Endothelial cell of umbilical vein (primary cell): ENCODE measurements at regions not wholly inside any gene's neighbourhood (a gene's known extent, or its start where the extent isn't known, plus 50 kb on each side); places are given as distances from the start of the nearest gene placed in this dataset.

ENCODE experiments used
- BruUV-seq: library from RNA; stranded (reverse); fragments of 400-500 nt; replicated peaks from 2 replicates; lab custom pipeline; 2021; lab: Mats Ljungman, UMichigan
- CTCF ChIA-PET: fragments of 300-600, 350-600 bp; sonication (Branson Sonifier 250); formaldehyde crosslinking; loops from one replicate; lab custom pipeline; 2021; ENCODE audit warnings: antibody characterized with exemption, inconsistent platforms; lab: Charles Lee
- POLR2A ChIA-PET: fragments of 300-600, 350-600 bp; sonication (Branson Sonifier 250); formaldehyde crosslinking; loops from one replicate; lab custom pipeline; 2021; ENCODE audit warnings: antibody characterized with exemption, inconsistent platforms; lab: Charles Lee
- DNase-seq: peaks from one replicate; pipeline ENCODE4 v3.0.0-alpha.2; 2011; ENCODE audit warnings: low read depth, low spot score
- FAIRE-seq: peaks from 2 replicates; lab custom pipeline; 2011; peaks lifted over from hg19 to GRCh38; lab: Jason Lieb, UNC
- H2AFZ ChIP-seq: 2 replicates; pipeline ENCODE4 v1.6.0; 2012; ENCODE audit warnings: low read depth, low read length, control low read depth, inconsistent platforms
- H3K27ac ChIP-seq: 2 replicates; pipeline ENCODE4 v1.5.1; 2011; ENCODE audit warnings: low read depth, mild to moderate bottlenecking, control low read depth, low read length, moderate library complexity; ENCODE audit not compliant: insufficient read depth
- H3K27me3 ChIP-seq, 2 experiments: 2 replicates each; pipeline versions ENCODE4 v1.6.0 to v1.6.1; 2011; ENCODE audit warnings: low read length in 2 of 2, mixed read lengths in 1 of 2; ENCODE audit not compliant: control insufficient read depth in 2 of 2, insufficient read depth in 2 of 2
- H3K36me3 ChIP-seq, 2 experiments: 2 replicates in 1 of 2; 3 replicates in 1 of 2; pipeline ENCODE4 v1.5.1; 2011; ENCODE audit warnings: low read length in 2 of 2, mild to moderate bottlenecking in 1 of 2, moderate library complexity in 1 of 2; ENCODE audit not compliant: control insufficient read depth in 2 of 2, insufficient read depth in 2 of 2; ENCODE audit errors: extremely low read depth in 1 of 2
- H3K4me1 ChIP-seq: 3 replicates; pipeline ENCODE4 v1.5.1; 2011; ENCODE audit warnings: mild to moderate bottlenecking, low read length; ENCODE audit not compliant: control insufficient read depth, insufficient read depth; ENCODE audit errors: extremely low read depth
- H3K4me2 ChIP-seq: 2 replicates; pipeline ENCODE4 v1.6.1; 2011; ENCODE audit warnings: low read length, control low read depth, mixed read lengths; ENCODE audit not compliant: insufficient read depth
- H3K4me3 ChIP-seq, 3 experiments: fragments of 200-600 bp in 1 of 3; sonication (generic), shearing (Covaris generic) in 1 of 3; replicated peaks in 1 of 3; 2 replicates each; pipeline ENCODE4 v1.5.1; 2011 to 2016; ENCODE audit warnings: control low read depth in 3 of 3, low read length in 3 of 3, mild to moderate bottlenecking in 2 of 3, inconsistent platforms in 1 of 3, low read depth in 1 of 3, moderate library complexity in 1 of 3; ENCODE audit not compliant: insufficient read depth in 1 of 3
- H3K79me2 ChIP-seq: 2 replicates; pipeline ENCODE4 v1.6.0; 2012; ENCODE audit warnings: low read length, inconsistent platforms; ENCODE audit not compliant: control insufficient read depth, insufficient read depth
- H3K9ac ChIP-seq: replicated peaks from 2 replicates; pipeline ENCODE3; 2011; ENCODE audit warnings: low read length, control low read depth; ENCODE audit not compliant: insufficient read depth; ENCODE audit errors: extremely low read depth
- H3K9me1 ChIP-seq: replicated peaks from 3 replicates; pipeline ENCODE4 v1.6.0; 2011; ENCODE audit warnings: mild to moderate bottlenecking, low read length; ENCODE audit not compliant: control insufficient read depth, insufficient read depth; ENCODE audit errors: extremely low read depth
- H3K9me3 ChIP-seq: replicated peaks from 2 replicates; pipeline ENCODE4 v1.5.1; 2012; ENCODE audit warnings: low read length, inconsistent platforms; ENCODE audit not compliant: control insufficient read depth, insufficient read depth
- H4K20me1 ChIP-seq: replicated peaks from 2 replicates; pipeline ENCODE3; 2011; ENCODE audit warnings: mild to moderate bottlenecking, low read length; ENCODE audit not compliant: control insufficient read depth, insufficient read depth; ENCODE audit errors: extremely low read depth
- EZH2 ChIP-seq: IDR thresholded peaks from 2 replicates; pipeline ENCODE4 v1.6.1; 2012; ENCODE audit warnings: borderline replicate concordance, low read depth, mild to moderate bottlenecking, moderate library complexity, low read length, inconsistent platforms; ENCODE audit not compliant: severe bottlenecking
- FOS ChIP-seq: IDR thresholded peaks from 2 replicates; pipeline ENCODE4 v1.6.1; 2011; ENCODE audit warnings: mild to moderate bottlenecking, low read length, moderate library complexity, borderline replicate concordance; ENCODE audit not compliant: insufficient read depth
- GATA2 ChIP-seq: IDR thresholded peaks from 2 replicates; pipeline ENCODE4 v1.7.0; 2011; ENCODE audit warnings: low read depth, mild to moderate bottlenecking, moderate library complexity, mixed read lengths, low read length; ENCODE audit not compliant: insufficient read length, insufficient read depth
- JUN ChIP-seq: IDR thresholded peaks from 2 replicates; pipeline ENCODE4 v1.6.1; 2011; ENCODE audit warnings: borderline replicate concordance, low read depth; ENCODE audit not compliant: insufficient read length, insufficient read depth
- MYC ChIP-seq: IDR thresholded peaks from one replicate; pipeline ENCODE4 v1.6.1; 2011; ENCODE audit warnings: mild to moderate bottlenecking, low read depth, low read length
- POLR2A ChIP-seq: IDR thresholded peaks from 2 replicates; pipeline ENCODE4 v1.6.1; 2012; ENCODE audit warnings: low read depth, mild to moderate bottlenecking, control low read depth, low read length
- POLR2AphosphoS5 ChIP-seq: IDR thresholded peaks from 2 replicates; pipeline ENCODE4 v1.6.1; 2012; ENCODE audit warnings: low read depth, mild to moderate bottlenecking, control low read depth, low read length, moderate library complexity; ENCODE audit not compliant: insufficient read depth
- dilution Hi-C: fragments of 300-500 bp; cut with MboI; formaldehyde crosslinking; loops from one replicate; pipeline ENCODE4 v1.15.0; 2019; ENCODE audit warnings: low sequenced_read_pairs; ENCODE audit not compliant: extremely low pct_ligation_motif_present
- intact Hi-C: fragments of 100-400 bp; cut with micrococcal nuclease; formaldehyde crosslinking; loops from one replicate; pipeline ENCODE4 v1.10.0; 2022
- TF ChIP-seq, protein P1 (sequence below), 2 donors: IDR thresholded peaks; 1 replicate in 1 of 2; 2 replicates in 1 of 2; pipeline ENCODE4 v1.5.1; 2011; ENCODE audit warnings: low read length in 2 of 2, mild to moderate bottlenecking in 2 of 2, moderate library complexity in 2 of 2, control low read depth in 1 of 2, inconsistent platforms in 1 of 2, low read depth in 1 of 2; ENCODE audit not compliant: insufficient read depth in 1 of 2; ENCODE audit errors: extremely low read depth in 1 of 2
- TF ChIP-seq, protein P2 (sequence below): IDR thresholded peaks from 2 replicates; pipeline ENCODE4 v1.6.1; 2011; ENCODE audit not compliant: insufficient read depth, insufficient read length

DNA sequence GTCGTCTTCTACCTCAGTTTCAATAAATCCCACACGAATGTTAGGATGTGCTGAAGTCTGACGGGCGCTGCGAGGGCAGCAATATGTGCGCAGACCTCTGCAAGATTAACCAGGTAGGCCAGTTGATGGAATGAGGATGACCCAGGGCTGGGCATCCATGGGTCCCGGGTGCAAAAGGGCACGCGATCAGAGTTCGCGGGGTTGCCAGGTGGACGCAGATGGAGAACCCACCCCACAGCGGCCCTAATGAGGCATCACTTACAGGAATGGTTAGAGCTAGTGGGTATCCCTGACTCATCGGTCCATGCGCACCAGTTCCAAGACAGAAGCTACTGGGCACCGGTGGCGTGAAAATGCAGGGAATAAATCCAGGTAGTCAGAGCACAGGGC, 2116.0 kb downstream of the TP53TG3F start:
- Histone ChIP-seq H3K27ac (no peak overlapping the region), H3K4me2 (no peak overlapping the region), H3K27me3 (no peaks in the 10 kb centered on the region), H4K20me1 (no peaks in the 10 kb centered on the region), H3K36me3 (no peaks in the 10 kb centered on the region), H3K9ac (no peak overlapping the region), H2AFZ (no peak overlapping the region), H3K4me3 (no peak overlapping the region), H3K9me1 (no peaks in the 10 kb centered on the region), H3K9me3 (peaks cover 3% of the 10 kb centered on the region), H3K79me2 (no peaks in the 10 kb centered on the region), H3K4me1 (no peaks in the 10 kb centered on the region)
- DNase-seq (no peak), FAIRE-seq (no peak)
- POLR2A ChIA-PET: no interaction called here
- BruUV-seq: no TSS peak
- CTCF ChIA-PET: no interaction called here
- no peak for TF ChIP-seq JUN
- no peak for TF ChIP-seq GATA2
- TF ChIP-seq, protein P1, sequence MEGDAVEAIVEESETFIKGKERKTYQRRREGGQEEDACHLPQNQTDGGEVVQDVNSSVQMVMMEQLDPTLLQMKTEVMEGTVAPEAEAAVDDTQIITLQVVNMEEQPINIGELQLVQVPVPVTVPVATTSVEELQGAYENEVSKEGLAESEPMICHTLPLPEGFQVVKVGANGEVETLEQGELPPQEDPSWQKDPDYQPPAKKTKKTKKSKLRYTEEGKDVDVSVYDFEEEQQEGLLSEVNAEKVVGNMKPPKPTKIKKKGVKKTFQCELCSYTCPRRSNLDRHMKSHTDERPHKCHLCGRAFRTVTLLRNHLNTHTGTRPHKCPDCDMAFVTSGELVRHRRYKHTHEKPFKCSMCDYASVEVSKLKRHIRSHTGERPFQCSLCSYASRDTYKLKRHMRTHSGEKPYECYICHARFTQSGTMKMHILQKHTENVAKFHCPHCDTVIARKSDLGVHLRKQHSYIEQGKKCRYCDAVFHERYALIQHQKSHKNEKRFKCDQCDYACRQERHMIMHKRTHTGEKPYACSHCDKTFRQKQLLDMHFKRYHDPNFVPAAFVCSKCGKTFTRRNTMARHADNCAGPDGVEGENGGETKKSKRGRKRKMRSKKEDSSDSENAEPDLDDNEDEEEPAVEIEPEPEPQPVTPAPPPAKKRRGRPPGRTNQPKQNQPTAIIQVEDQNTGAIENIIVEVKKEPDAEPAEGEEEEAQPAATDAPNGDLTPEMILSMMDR (IDR thresholded peaks at IDR 0.05; ENCODE audit: extremely low read depth in 1 of 2, insufficient read depth in 1 of 2, low read depth in 1 of 2, low read length in 2 of 2): no peak
- no peak for TF ChIP-seq EZH2
- TF ChIP-seq POLR2AphosphoS5: no peak
- intact Hi-C loops (no loop called here), dilution Hi-C loops (no loop called here)

DNA sequence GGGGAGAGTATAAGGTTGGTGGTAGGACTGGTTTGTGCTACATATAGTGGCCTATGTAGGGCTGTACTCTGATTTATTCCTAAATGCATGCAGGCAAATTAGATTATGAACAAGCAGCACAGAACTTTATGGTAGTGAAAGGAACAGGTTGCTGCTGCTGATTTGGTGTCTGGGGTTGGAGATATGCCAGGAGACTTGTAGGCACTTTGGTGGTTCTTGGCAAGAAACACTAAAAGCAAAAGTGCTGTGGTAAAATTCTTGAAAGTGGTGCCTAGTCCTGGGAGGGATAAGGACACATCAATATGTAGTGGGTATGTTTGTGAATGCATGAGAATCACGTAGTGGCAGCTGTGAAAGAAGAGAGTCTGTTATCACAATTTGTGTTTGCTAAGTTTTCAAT, 2126.0 kb downstream of the TP53TG3F start:
- Histone ChIP-seq H3K27me3 (no peaks in the 10 kb centered on the region), H3K9me1 (no peaks in the 10 kb centered on the region), H3K79me2 (no peaks in the 10 kb centered on the region), H3K9ac (no peak overlapping the region), H3K9me3 (peaks cover 2% of the 10 kb centered on the region), H3K4me2 (no peak overlapping the region), H3K4me3 (no peak overlapping the region), H4K20me1 (no peaks in the 10 kb centered on the region), H3K27ac (no peak overlapping the region), H2AFZ (no peak overlapping the region), H3K36me3 (no peaks in the 10 kb centered on the region), H3K4me1 (no peaks in the 10 kb centered on the region)
- FAIRE-seq (no peak), DNase-seq (no peak)
- intact Hi-C loops (no loop called here), dilution Hi-C loops (no loop called here)
- TF ChIP-seq JUN (no peak), FOS (no peak), MYC (no peak), POLR2AphosphoS5 (no peak), GATA2 (no peak), POLR2A (no peak), EZH2 (no peak)
- TF ChIP-seq, protein P2, sequence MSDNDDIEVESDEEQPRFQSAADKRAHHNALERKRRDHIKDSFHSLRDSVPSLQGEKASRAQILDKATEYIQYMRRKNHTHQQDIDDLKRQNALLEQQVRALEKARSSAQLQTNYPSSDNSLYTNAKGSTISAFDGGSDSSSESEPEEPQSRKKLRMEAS: no peak
- TF ChIP-seq, protein P1 (IDR thresholded peaks at IDR 0.05; ENCODE audit: extremely low read depth in 1 of 2, insufficient read depth in 1 of 2, low read depth in 1 of 2, low read length in 2 of 2): no peak
- CTCF ChIA-PET: no interaction called here
- BruUV-seq: no TSS peak
- POLR2A ChIA-PET: no interaction called here
